Hepatocyte (in vitro differentiated cells): ENCODE measurements at regions not wholly inside any gene's neighbourhood (a gene's known extent, or its start where the extent isn't known, plus 50 kb on each side); places are given as distances from the start of the nearest gene placed in this dataset.

Experiments used
- CTCF ChIP-seq: fragments of 200-600 bp; sonication (generic); IDR thresholded peaks from 2 replicates; pipeline ENCODE4 v1.5.1; 2016; ENCODE audit warnings: antibody characterized with exemption, mild to moderate bottlenecking; ENCODE audit not compliant: poor library complexity
- EZH2phosphoT487 ChIP-seq: fragments of 200-600 bp; sonication (generic); IDR thresholded peaks from one replicate; pipeline ENCODE4 v1.6.1; 2018; ENCODE audit warnings: antibody characterized with exemption, mild to moderate bottlenecking, low read depth, moderate library complexity; ENCODE audit not compliant: unreplicated experiment, severe bottlenecking

GRCh38 chr2:103669531-103669930 is 907.7 kb downstream of the TMEM182 start:
- TF ChIP-seq EZH2phosphoT487 (no peak), CTCF (no peak)
